ENCODE measurements at regions not wholly inside any gene's neighbourhood (a gene's known extent, or its start where the extent isn't known, plus 50 kb on each side); places are given as distances from the start of the nearest gene placed in this dataset.

GRCh38 chr1:208421486-208421885 is 177.3 kb upstream of the PLXNA2 start:
- TF ChIP-seq EZH2phosphoT487 (IDR thresholded peaks at IDR 0.05; ENCODE audit: borderline replicate concordance, low read depth, low read length): no peak
- TF ChIP-seq CTCF (conservative IDR thresholded peaks at IDR 0.05; ENCODE audit: low read length): no peak
